CD14-positive monocyte (primary cell): ENCODE measurements at regions not wholly inside any gene's neighbourhood (a gene's known extent, or its start where the extent isn't known, plus 50 kb on each side); places are given as distances from the start of the nearest gene placed in this dataset.

Experiments
- DNase-seq, 3 donors: peaks; one replicate each; pipeline ENCODE4 v3.0.0-alpha.2; 2011 to 2022
- H2AFZ ChIP-seq: 2 replicates; pipeline ENCODE4 v1.6.0; 2012; ENCODE audit warnings: mild to moderate bottlenecking, low read depth, low read length, inconsistent platforms; ENCODE audit not compliant: insufficient read depth, poor library complexity, severe bottlenecking
- H3K27ac ChIP-seq, 2 donors: 1 replicate in 1 of 2; 2 replicates in 1 of 2; pipeline ENCODE4 v1.5.1; 2012 to 2013; ENCODE audit warnings: low read length in 2 of 2, control low read depth in 1 of 2, inconsistent platforms in 1 of 2, low read depth in 1 of 2, mild to moderate bottlenecking in 1 of 2
- H3K27me3 ChIP-seq, 2 donors: one replicate each; pipeline versions ENCODE4 v1.6.0 to v1.6.1; 2011 to 2013; ENCODE audit warnings: low read length in 2 of 2; ENCODE audit not compliant: control insufficient read depth in 2 of 2, insufficient read depth in 2 of 2
- H3K36me3 ChIP-seq, 2 donors: replicated peaks in 1 of 2; 1 replicate in 1 of 2; 2 replicates in 1 of 2; pipeline versions ENCODE4 v1.5.1 to v1.6.1; 2012 to 2013; ENCODE audit warnings: low read length in 2 of 2, control low read depth in 1 of 2, inconsistent platforms in 1 of 2, mild to moderate bottlenecking in 1 of 2; ENCODE audit not compliant: insufficient read depth in 2 of 2, control insufficient read depth in 1 of 2
- H3K4me1 ChIP-seq, 2 donors: 1 replicate in 1 of 2; 2 replicates in 1 of 2; pipeline versions ENCODE4 v1.5.1 to v1.6.1; 2012 to 2013; ENCODE audit warnings: low read length in 2 of 2, control low read depth in 1 of 2, inconsistent platforms in 1 of 2, mild to moderate bottlenecking in 1 of 2, moderate library complexity in 1 of 2; ENCODE audit not compliant: insufficient read depth in 2 of 2, control insufficient read depth in 1 of 2
- H3K4me2 ChIP-seq: replicated peaks from 2 replicates; pipeline ENCODE3; 2012; ENCODE audit warnings: low read length, moderate library complexity, mild to moderate bottlenecking; ENCODE audit not compliant: poor library complexity, severe bottlenecking; ENCODE audit errors: extremely low read depth
- H3K4me3 ChIP-seq, 3 experiments: fragments of 200-600 bp in 1 of 3; sonication (generic) in 1 of 3; replicated peaks in 1 of 3; 1 replicate in 2 of 3; 2 replicates in 1 of 3; pipeline ENCODE4 v1.5.1; 2011 to 2013; ENCODE audit warnings: low read length in 3 of 3, mild to moderate bottlenecking in 3 of 3, control low read depth in 2 of 3, low read depth in 2 of 3, inconsistent platforms in 1 of 3, moderate library complexity in 1 of 3
- H3K79me2 ChIP-seq: 2 replicates; pipeline ENCODE4 v1.6.0; 2012; ENCODE audit warnings: mild to moderate bottlenecking, control low read depth, inconsistent platforms, low read length, moderate library complexity; ENCODE audit not compliant: insufficient read depth
- H3K9ac ChIP-seq: 2 replicates; pipeline ENCODE4 v1.6.0; 2017; ENCODE audit warnings: low read length, mild to moderate bottlenecking; ENCODE audit not compliant: insufficient read depth, poor library complexity, severe bottlenecking
- H3K9me3 ChIP-seq, 2 donors: replicated peaks in 1 of 2; 1 replicate in 1 of 2; 2 replicates in 1 of 2; pipeline versions ENCODE4 v1.5.1 to v1.6.1; 2012 to 2013; ENCODE audit warnings: low read length in 2 of 2, control low read depth in 1 of 2; ENCODE audit not compliant: control insufficient read depth in 1 of 2, insufficient read depth in 1 of 2
- H4K20me1 ChIP-seq: 2 replicates; pipeline ENCODE4 v1.6.0; 2012; ENCODE audit warnings: mild to moderate bottlenecking, low read length, control low read depth, moderate library complexity; ENCODE audit not compliant: insufficient read depth
- H3K27ac Mint-ChIP-seq, 7 donors: one replicate each; pipeline ENCODE4 v1.8.0; 2020; ENCODE audit warnings: mild to moderate bottlenecking in 7 of 7, mixed read lengths in 7 of 7, moderate library complexity in 6 of 7, inconsistent platforms in 2 of 7
- H3K27me3 Mint-ChIP-seq, 3 donors: one replicate each; pipeline ENCODE4 v1.8.0; 2021 to 2022; ENCODE audit warnings: low read depth in 3 of 3, mild to moderate bottlenecking in 3 of 3, mixed read lengths in 3 of 3, moderate library complexity in 3 of 3, inconsistent platforms in 1 of 3
- H3K36me3 Mint-ChIP-seq, 2 donors: one replicate each; pipeline ENCODE4 v1.8.0; 2020; ENCODE audit warnings: mixed read lengths in 2 of 2, inconsistent platforms in 1 of 2, mild to moderate bottlenecking in 1 of 2
- H3K4me1 Mint-ChIP-seq: one replicate; pipeline ENCODE4 v1.8.0; 2020; ENCODE audit warnings: mild to moderate bottlenecking, mixed read lengths
- H3K4me3 Mint-ChIP-seq, 2 donors: one replicate each; pipeline ENCODE4 v1.8.0; 2020; ENCODE audit warnings: mild to moderate bottlenecking in 2 of 2, mixed read lengths in 2 of 2, moderate library complexity in 1 of 2
- H3K9me3 Mint-ChIP-seq, 7 donors: one replicate each; pipeline ENCODE4 v1.8.0; 2020 to 2022; ENCODE audit warnings: mixed read lengths in 7 of 7, mild to moderate bottlenecking in 6 of 7, moderate library complexity in 6 of 7, inconsistent platforms in 2 of 7
- CTCF ChIP-seq: fragments of 200-600 bp; IDR thresholded peaks from one replicate; pipeline ENCODE4 v1.8.0; 2022; ENCODE audit warnings: antibody characterized with exemption, mild to moderate bottlenecking
- WGBS: methylation state at CpG from one replicate; pipeline ENCODE4 v1.1.5; 2013; ENCODE audit warnings: missing lambda C conversion rate; ENCODE audit not compliant: insufficient coverage; 5-methylcytosine and 5-hydroxymethylcytosine counted together
- intact Hi-C, 2 donors: fragments of 100-400 bp; cut with micrococcal nuclease; formaldehyde crosslinking; loops; one replicate each; pipeline versions ENCODE4 v1.15.0 to v1.15.1; 2023

GRCh38 chr6:106746652-106747051 is 117.3 kb downstream of the QRSL1 start:
- Mint-ChIP-seq H3K27ac (no peak overlapping the region), H3K9me3 (peaks cover 0 to 7% (median 0%) of the 10 kb centered on the region in 7 donors), H3K4me1 (no peaks in the 10 kb centered on the region), H3K36me3 (no peaks in the 10 kb centered on the region), H3K27me3 (peaks cover 0 to 7% (median 6%) of the 10 kb centered on the region in 3 donors), H3K4me3 (no peak overlapping the region)
- no peak for DNase-seq
- H2AFZ ChIP-seq, result no peak overlapping the region
- no peaks in the 10 kb centered on the region for H3K4me1 ChIP-seq
- no peaks in the 10 kb centered on the region for H3K79me2 ChIP-seq
- no peak overlapping the region for H3K4me3 ChIP-seq
- H3K27me3 ChIP-seq, result no peaks in the 10 kb centered on the region
- no peak overlapping the region for H3K27ac ChIP-seq
- intact Hi-C loops, result no loop called here
- H4K20me1 ChIP-seq, result no peaks in the 10 kb centered on the region
- TF ChIP-seq CTCF, result no peak
- no CpG with 5 or more reads among the region's 3 CpGs for WGBS
- no peak overlapping the region for H3K9ac ChIP-seq
- H3K9me3 ChIP-seq, result no peaks in the 10 kb centered on the region
- H3K4me2 ChIP-seq, result no peak overlapping the region
- no peaks in the 10 kb centered on the region for H3K36me3 ChIP-seq

DNA sequence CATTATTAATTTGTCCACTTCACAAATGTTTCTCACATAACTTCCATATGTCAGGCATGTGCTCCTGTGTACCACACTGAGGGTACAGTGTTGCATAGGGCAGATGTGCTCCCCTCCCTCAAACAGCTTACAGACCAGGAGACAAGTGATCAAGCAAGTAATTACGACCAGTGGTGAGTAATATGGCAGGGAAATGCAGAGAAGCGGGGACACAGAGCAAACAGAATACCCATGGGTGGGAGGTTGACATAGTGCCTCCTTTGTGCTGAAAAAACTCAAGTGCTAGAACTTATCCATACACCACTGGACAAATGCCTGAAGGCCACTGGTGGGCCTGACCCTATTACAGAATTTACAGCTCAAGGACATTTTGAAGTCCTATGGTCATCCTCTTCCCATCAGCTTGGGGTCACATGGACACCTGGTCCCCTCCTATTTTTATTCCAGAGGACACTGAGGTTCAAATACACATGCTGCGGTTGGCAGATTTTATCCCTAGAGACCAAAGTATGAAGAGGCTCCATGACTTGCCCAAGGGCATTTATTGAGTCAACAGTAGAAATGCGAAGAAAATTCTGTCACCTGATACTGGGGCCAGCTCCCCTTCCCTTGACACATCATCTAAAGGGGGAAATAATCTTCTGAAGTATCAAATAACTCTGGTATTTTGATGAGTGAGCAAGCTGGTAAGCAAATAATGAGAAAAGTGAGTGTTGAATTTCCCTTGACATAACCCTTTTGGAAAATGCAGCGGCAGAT is 116.6 kb downstream of the QRSL1 start:
- no peak for TF ChIP-seq CTCF
- Mint-ChIP-seq H3K27me3 (peaks cover 1 to 7% (median 6%) of the 10 kb centered on the region in 3 donors), H3K36me3 (no peaks in the 10 kb centered on the region), H3K27ac (no peak overlapping the region), H3K4me3 (no peak overlapping the region), H3K9me3 (peaks cover 0 to 7% (median 2%) of the 10 kb centered on the region in 7 donors), H3K4me1 (no peaks in the 10 kb centered on the region)
- no peaks in the 10 kb centered on the region for H3K36me3 ChIP-seq
- no CpG with 5 or more reads among the region's 5 CpGs for WGBS
- intact Hi-C loops, result no loop called here
- no peaks in the 10 kb centered on the region for H3K9me3 ChIP-seq
- H3K4me1 ChIP-seq, result no peaks in the 10 kb centered on the region
- no peak overlapping the region for H3K9ac ChIP-seq
- H4K20me1 ChIP-seq, result no peaks in the 10 kb centered on the region
- no peaks in the 10 kb centered on the region for H3K79me2 ChIP-seq
- H3K4me2 ChIP-seq, result no peak overlapping the region
- no peak overlapping the region for H3K27ac ChIP-seq
- no peak overlapping the region for H2AFZ ChIP-seq
- H3K27me3 ChIP-seq, result no peaks in the 10 kb centered on the region
- H3K4me3 ChIP-seq, result no peak overlapping the region
- DNase-seq, result no peak
